ENCODE measurements at regions not wholly inside any gene's neighbourhood (a gene's known extent, or its start where the extent isn't known, plus 50 kb on each side); places are given as distances from the start of the nearest gene placed in this dataset.

- no peak for DNase-seq (ENCODE audit: low read depth, low spot score)
- no peak overlapping the region for H3K9ac ChIP-seq (ENCODE audit: low read length)
- no peaks in the 10 kb centered on the region for H3K9me3 ChIP-seq (ENCODE audit: control insufficient read depth in 1 of 2, insufficient read depth in 1 of 2, low read depth in 1 of 2, low read length in 2 of 2)
- no peaks in the 10 kb centered on the region for H3K4me1 ChIP-seq (ENCODE audit: control insufficient read depth in 1 of 2, insufficient read depth in 2 of 2, low read length in 2 of 2)
- TF ChIP-seq POLR2A (IDR thresholded peaks at IDR 0.05; ENCODE audit: borderline replicate concordance, extremely low read depth, insufficient read depth, insufficient read length) (no peak), TCF7L2 (IDR thresholded peaks at IDR 0.05; ENCODE audit: borderline replicate concordance, extremely low read depth, insufficient read depth, insufficient read length) (no peak), POLR2AphosphoS5 (IDR thresholded peaks at IDR 0.05; ENCODE audit: low read depth, low read length) (no peak), ZBTB33 (IDR thresholded peaks at IDR 0.05; ENCODE audit: extremely low read depth, insufficient replicate concordance, low read length) (no peak), ELF1 (IDR thresholded peaks at IDR 0.05; ENCODE audit: borderline replicate concordance, low read depth) (no peak), CEBPB (IDR thresholded peaks at IDR 0.05; ENCODE audit: low read depth) (no peak), FOSL1 (IDR thresholded peaks at IDR 0.05; ENCODE audit: low read depth) (no peak)
- H3K4me2 ChIP-seq (ENCODE audit: low read length): no peak overlapping the region
- H3K9me2 ChIP-seq (ENCODE audit: insufficient read depth): no peaks in the 10 kb centered on the region
- no peaks in the 10 kb centered on the region for H4K20me1 ChIP-seq (ENCODE audit: insufficient read depth)
- no peaks in the 10 kb centered on the region for H3K27me3 ChIP-seq (ENCODE audit: insufficient read depth, low read length)
- no peak overlapping the region for H2AFZ ChIP-seq (ENCODE audit: low read depth, low read length, poor library complexity, severe bottlenecking)
- ChIA-PET POLR2A (no interaction called here), CTCF (no interaction called here), RAD21 (ENCODE audit: low non-redundant PET in 1 of 2, low total read pairs in 2 of 2, uncharacterized antibody in 2 of 2, unreplicated experiment in 2 of 2) (interaction anchor here in 1 of 2 experiments (0.6 kb wide), 1 partner anchor 39 kb away, joined by 4 read pairs; no protein-coding TSS in a partner anchor)
- BruUV-seq (replicated peaks): no TSS peak
- ATAC-seq: no peak
- no peaks in the 10 kb centered on the region for H3K79me2 ChIP-seq (ENCODE audit: insufficient read depth, low read length)
- H3K4me3 ChIP-seq (replicated peaks in 1 of 2; ENCODE audit: low read depth in 1 of 2, low read length in 2 of 2): no peak overlapping the region
- intact Hi-C loops (cut with micrococcal nuclease): no loop called here
- no peak overlapping the region for H3K27ac ChIP-seq (ENCODE audit: low read depth, low read length)
- no peaks in the 10 kb centered on the region for H3K36me3 ChIP-seq (ENCODE audit: control insufficient read depth in 1 of 2, insufficient read depth in 2 of 2, low read length in 2 of 2)
These were observed 100.1 kb upstream of the KLF3 start for GRCh38 chr4:38563707-38564495.
